B cell (primary cell): ENCODE measurements at regions not wholly inside any gene's neighbourhood (a gene's known extent, or its start where the extent isn't known, plus 50 kb on each side); places are given as distances from the start of the nearest gene placed in this dataset.

Experiments
- ATAC-seq: fragments of 200-7000 bp; cut with Tn5 transposase; one replicate; pipeline ENCODE4 v1.10.0; 2021; ENCODE audit warnings: low read depth, mild to moderate bottlenecking, moderate number of reproducible peaks, moderate library complexity
- CTCF ChIA-PET: fragments of 350-600 bp; sonication (Branson Sonifier 250); formaldehyde crosslinking; loops from one replicate; lab custom pipeline; 2021; ENCODE audit warnings: antibody characterized with exemption, inconsistent platforms; lab: Charles Lee
- POLR2A ChIA-PET: fragments of 350-600 bp; sonication (Branson Sonifier 250); formaldehyde crosslinking; loops from one replicate; lab custom pipeline; 2021; ENCODE audit warnings: antibody characterized with exemption; lab: Charles Lee
- DNase-seq: peaks from one replicate; pipeline ENCODE4 v3.0.0; 2013
- H2AFZ ChIP-seq: 2 replicates; pipeline ENCODE4 v1.6.1; 2012; ENCODE audit warnings: mild to moderate bottlenecking, low read depth, low read length; ENCODE audit not compliant: insufficient read depth, poor library complexity, severe bottlenecking
- H3K27ac ChIP-seq, 2 donors: 1 replicate in 1 of 2; 2 replicates in 1 of 2; pipeline ENCODE4 v1.5.1; 2012 to 2013; ENCODE audit warnings: low read length in 2 of 2, mild to moderate bottlenecking in 2 of 2, moderate library complexity in 1 of 2
- H3K27me3 ChIP-seq, 4 experiments: fragments of 200-600 bp in 1 of 4; sonication (generic) in 1 of 4; replicated peaks in 1 of 4; 1 replicate in 2 of 4; 2 replicates in 2 of 4; pipeline versions ENCODE4 v1.6.1 to v1.7.0; 2013 to 2016; ENCODE audit warnings: low read length in 3 of 4, mild to moderate bottlenecking in 2 of 4, mixed read lengths in 1 of 4, moderate library complexity in 1 of 4; ENCODE audit not compliant: insufficient read depth in 4 of 4, control insufficient read depth in 3 of 4; ENCODE audit errors: control extremely low read depth in 1 of 4
- H3K36me3 ChIP-seq, 2 experiments: replicated peaks in 1 of 2; 1 replicate in 1 of 2; 2 replicates in 1 of 2; pipeline versions ENCODE4 v1.6.1 to v1.7.1; 2013; ENCODE audit warnings: low read length in 1 of 2; ENCODE audit not compliant: insufficient read depth in 2 of 2, control insufficient read depth in 1 of 2; ENCODE audit errors: control extremely low read depth in 1 of 2, extremely low read depth in 1 of 2
- H3K4me1 ChIP-seq, 2 donors: fragments of 200-600 bp in 1 of 2; sonication (generic) in 1 of 2; 1 replicate in 1 of 2; 2 replicates in 1 of 2; pipeline versions ENCODE4 v1.5.1 to v1.6.1; 2013 to 2017; ENCODE audit warnings: low read length in 2 of 2; ENCODE audit not compliant: control insufficient read depth in 2 of 2, insufficient read depth in 2 of 2
- H3K4me2 ChIP-seq: replicated peaks from 2 replicates; pipeline ENCODE3; 2012; ENCODE audit warnings: mild to moderate bottlenecking, low read depth, low read length; ENCODE audit not compliant: poor library complexity, severe bottlenecking
- H3K4me3 ChIP-seq, 5 experiments: fragments of 200-600 bp in 1 of 5; sonication (generic) in 1 of 5; 1 replicate in 3 of 5; 2 replicates in 2 of 5; pipeline versions ENCODE4 v1.5.1 to v1.7.0; 2011 to 2016; ENCODE audit warnings: low read length in 4 of 5, mild to moderate bottlenecking in 4 of 5, low read depth in 2 of 5, control low read depth in 1 of 5, moderate library complexity in 1 of 5; ENCODE audit not compliant: insufficient read depth in 1 of 5; ENCODE audit errors: control extremely low read depth in 1 of 5, extremely low read depth in 1 of 5
- H3K79me2 ChIP-seq: fragments of 200-600 bp; sonication (generic); one replicate; pipeline ENCODE4 v1.6.0; 2016; ENCODE audit warnings: low read length; ENCODE audit not compliant: control insufficient read depth, insufficient read depth
- H3K9ac ChIP-seq: fragments of 200-600 bp; sonication (generic); 2 replicates; pipeline ENCODE4 v1.6.1; 2017; ENCODE audit warnings: mild to moderate bottlenecking, low read length, moderate library complexity
- H3K9me3 ChIP-seq, 3 donors: one replicate each; pipeline versions ENCODE4 v1.6.1 to v1.7.1; 2013; ENCODE audit warnings: low read length in 2 of 3; ENCODE audit not compliant: control insufficient read depth in 2 of 3, insufficient read depth in 1 of 3; ENCODE audit errors: control extremely low read depth in 1 of 3
- H4K20me1 ChIP-seq: 2 replicates; pipeline ENCODE4 v1.6.0; 2012; ENCODE audit warnings: mild to moderate bottlenecking, low read length; ENCODE audit not compliant: insufficient read depth, control insufficient read depth, poor library complexity, severe bottlenecking
- H3K27ac Mint-ChIP-seq: one replicate; pipeline ENCODE4 v1.8.0; 2021; ENCODE audit warnings: mixed read lengths
- H3K27me3 Mint-ChIP-seq: one replicate; pipeline ENCODE4 v1.8.0; 2021; ENCODE audit warnings: mixed read lengths
- H3K4me1 Mint-ChIP-seq: one replicate; pipeline ENCODE4 v1.8.0; 2021; ENCODE audit warnings: mixed read lengths
- H3K4me3 Mint-ChIP-seq: one replicate; pipeline ENCODE4 v1.8.0; 2021; ENCODE audit warnings: mixed read lengths
- H3K9me3 Mint-ChIP-seq: one replicate; pipeline ENCODE4 v1.8.0; 2022; ENCODE audit warnings: mixed read lengths; ENCODE audit not compliant: insufficient read depth
- EZH2 ChIP-seq: IDR thresholded peaks from 2 replicates; pipeline ENCODE4 v1.6.1; 2012; ENCODE audit warnings: borderline replicate concordance, low read depth, mild to moderate bottlenecking, moderate library complexity, low read length; ENCODE audit not compliant: insufficient read depth, poor library complexity, severe bottlenecking
- WGBS: methylation state at CpG from one replicate; pipeline ENCODE4 v1.1.5; 2013; ENCODE audit warnings: missing lambda C conversion rate; ENCODE audit not compliant: insufficient coverage; 5-methylcytosine and 5-hydroxymethylcytosine counted together
- intact Hi-C: fragments of 100-400 bp; cut with micrococcal nuclease; formaldehyde crosslinking; loops from one replicate; pipeline ENCODE4 v1.10.0; 2022
- TF ChIP-seq, protein P1 (sequence below): fragments of 200-600 bp; IDR thresholded peaks from one replicate; pipeline ENCODE4 v1.8.0; 2022; ENCODE audit warnings: antibody characterized with exemption, mild to moderate bottlenecking

DNA sequence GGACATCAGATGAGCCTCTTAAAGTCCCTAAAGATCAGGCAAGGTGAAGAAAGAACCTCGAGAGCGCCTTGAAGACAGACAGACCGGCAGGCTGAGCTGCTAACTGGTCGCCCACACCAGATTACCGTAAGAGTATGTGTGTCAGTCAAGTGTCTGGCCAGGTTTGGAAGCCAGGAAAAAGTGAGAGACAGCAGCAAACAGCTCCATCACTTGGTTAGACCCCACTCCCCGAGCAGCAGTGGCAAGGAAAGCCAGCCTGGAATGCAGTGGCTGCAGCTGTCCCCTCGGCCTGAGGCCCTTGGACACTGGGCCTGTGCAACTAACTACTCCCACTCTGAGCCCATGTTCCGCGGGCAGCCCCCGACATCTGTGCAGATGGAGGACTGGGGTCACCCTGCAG, 214.1 kb downstream of the DIRAS2 start:
- Histone ChIP-seq H4K20me1 (no peaks in the 10 kb centered on the region), H3K36me3 (no peaks in the 10 kb centered on the region), H3K9ac (no peak overlapping the region), H3K79me2 (no peaks in the 10 kb centered on the region), H3K4me3 (no peak overlapping the region), H3K9me3 (no peaks in the 10 kb centered on the region), H3K4me1 (no peaks in the 10 kb centered on the region), H3K4me2 (no peak overlapping the region), H2AFZ (no peak overlapping the region), H3K27me3 (peaks cover 0 to 11% (median 0%) of the 10 kb centered on the region in 4 experiments), H3K27ac (no peak overlapping the region)
- H3K4me3 Mint-ChIP-seq: no peak overlapping the region
- ChIA-PET POLR2A (no interaction called here), CTCF (no interaction called here)
- H3K4me1 Mint-ChIP-seq: no peaks in the 10 kb centered on the region
- WGBS: 89% methylated on average over 10 of the region's 10 CpGs
- peaks cover 22% of the 10 kb centered on the region for H3K27me3 Mint-ChIP-seq
- H3K27ac Mint-ChIP-seq: no peak overlapping the region
- no peaks in the 10 kb centered on the region for H3K9me3 Mint-ChIP-seq
- no peak for DNase-seq
- ATAC-seq: no peak
- no peak for TF ChIP-seq EZH2
- TF ChIP-seq, protein P1, sequence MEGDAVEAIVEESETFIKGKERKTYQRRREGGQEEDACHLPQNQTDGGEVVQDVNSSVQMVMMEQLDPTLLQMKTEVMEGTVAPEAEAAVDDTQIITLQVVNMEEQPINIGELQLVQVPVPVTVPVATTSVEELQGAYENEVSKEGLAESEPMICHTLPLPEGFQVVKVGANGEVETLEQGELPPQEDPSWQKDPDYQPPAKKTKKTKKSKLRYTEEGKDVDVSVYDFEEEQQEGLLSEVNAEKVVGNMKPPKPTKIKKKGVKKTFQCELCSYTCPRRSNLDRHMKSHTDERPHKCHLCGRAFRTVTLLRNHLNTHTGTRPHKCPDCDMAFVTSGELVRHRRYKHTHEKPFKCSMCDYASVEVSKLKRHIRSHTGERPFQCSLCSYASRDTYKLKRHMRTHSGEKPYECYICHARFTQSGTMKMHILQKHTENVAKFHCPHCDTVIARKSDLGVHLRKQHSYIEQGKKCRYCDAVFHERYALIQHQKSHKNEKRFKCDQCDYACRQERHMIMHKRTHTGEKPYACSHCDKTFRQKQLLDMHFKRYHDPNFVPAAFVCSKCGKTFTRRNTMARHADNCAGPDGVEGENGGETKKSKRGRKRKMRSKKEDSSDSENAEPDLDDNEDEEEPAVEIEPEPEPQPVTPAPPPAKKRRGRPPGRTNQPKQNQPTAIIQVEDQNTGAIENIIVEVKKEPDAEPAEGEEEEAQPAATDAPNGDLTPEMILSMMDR: no peak
- intact Hi-C loops: no loop called here

DNA sequence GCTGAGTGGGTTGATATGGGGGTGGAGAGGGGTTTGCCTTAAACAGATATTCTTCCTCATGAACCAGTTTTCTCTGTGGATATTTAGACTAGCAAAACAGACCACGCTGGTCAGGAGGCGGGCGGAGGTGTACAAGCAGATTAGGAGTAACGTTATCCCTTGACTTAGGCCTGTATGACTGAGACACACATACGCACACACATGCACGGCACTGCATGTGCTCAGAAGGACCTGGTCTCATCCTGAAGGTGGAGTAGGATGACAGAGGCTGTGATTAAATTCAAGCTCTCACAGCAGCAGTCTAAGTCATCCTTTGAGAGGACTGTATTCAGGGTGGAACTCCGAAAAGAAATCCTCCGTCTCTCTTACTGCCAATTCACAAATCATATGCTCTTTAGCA, 209.7 kb downstream of the DIRAS2 start:
- H3K79me2 ChIP-seq: no peaks in the 10 kb centered on the region

More for the DNA sequence above, 209.7 kb downstream of the DIRAS2 start:
- Histone ChIP-seq H3K9me3 (no peaks in the 10 kb centered on the region), H3K4me1 (no peaks in the 10 kb centered on the region), H3K9ac (no peak overlapping the region), H3K27ac (no peak overlapping the region), H2AFZ (no peak overlapping the region), H3K4me3 (no peak overlapping the region), H3K27me3 (peaks cover 0 to 15% (median 0%) of the 10 kb centered on the region in 4 experiments), H3K36me3 (no peaks in the 10 kb centered on the region), H4K20me1 (no peaks in the 10 kb centered on the region), H3K4me2 (no peak overlapping the region)
- Mint-ChIP-seq H3K4me3 (no peak overlapping the region), H3K27ac (no peak overlapping the region), H3K4me1 (no peaks in the 10 kb centered on the region), H3K27me3 (peaks cover 42% of the 10 kb centered on the region), H3K9me3 (no peaks in the 10 kb centered on the region)
- intact Hi-C loops: no loop called here
- WGBS: 92% methylated on average over 6 of the region's 8 CpGs
- POLR2A ChIA-PET: no interaction called here
- DNase-seq (no peak), ATAC-seq (no peak)
- CTCF ChIA-PET: no interaction called here
- TF ChIP-seq, protein P1: no peak
- TF ChIP-seq EZH2: no peak
